RWPE2 (cell line): ENCODE measurements at regions not wholly inside any gene's neighbourhood (a gene's known extent, or its start where the extent isn't known, plus 50 kb on each side); places are given as distances from the start of the nearest gene placed in this dataset.
A peak's percentile ranks its signal among the peaks of the same experiment; 100 is the strongest.

Experiments
- ATAC-seq: fragments of 200-7000 bp; cut with Tn5 transposase; 3 replicates; pipeline ENCODE4 v1.9.1; 2021; ENCODE audit warnings: low read depth
- DNase-seq: peaks from one replicate; pipeline ENCODE4 v3.0.0-alpha.2; 2020; ENCODE audit warnings: low spot score
- H3K27ac ChIP-seq: fragments of 450-650 bp; 2 replicates; pipeline ENCODE4 v1.5.1; 2017; ENCODE audit warnings: mild to moderate bottlenecking; ENCODE audit not compliant: poor library complexity, severe bottlenecking
- H3K27me3 ChIP-seq: fragments of 250-450 bp; sonication (Bioruptor Pico); 2 replicates; pipeline ENCODE4 v1.5.1; 2021; ENCODE audit warnings: mild to moderate bottlenecking, moderate library complexity; ENCODE audit not compliant: insufficient read depth, poor library complexity, severe bottlenecking
- H3K36me3 ChIP-seq: fragments of 250-450 bp; sonication (Bioruptor Pico); 2 replicates; pipeline ENCODE4 v1.5.1; 2020; ENCODE audit warnings: low read depth, mild to moderate bottlenecking, moderate library complexity
- H3K4me1 ChIP-seq: fragments of 250-450 bp; sonication (Bioruptor Pico); 2 replicates; pipeline ENCODE4 v1.5.1; 2021; ENCODE audit warnings: mild to moderate bottlenecking, moderate library complexity; ENCODE audit not compliant: insufficient read depth, poor library complexity, severe bottlenecking
- H3K4me3 ChIP-seq: fragments of 250-450 bp; sonication (Bioruptor Pico); 2 replicates; pipeline ENCODE4 v1.5.1; 2021; ENCODE audit warnings: mild to moderate bottlenecking, moderate library complexity; ENCODE audit not compliant: severe bottlenecking
- H3K9me3 ChIP-seq: fragments of 250-450 bp; sonication (Bioruptor Pico); 2 replicates; pipeline ENCODE4 v1.5.1; 2021; ENCODE audit warnings: mild to moderate bottlenecking, moderate library complexity; ENCODE audit not compliant: severe bottlenecking
- TF ChIP-seq, protein P1 (sequence below): fragments of 450-650 bp; IDR thresholded peaks from one replicate; pipeline ENCODE4 v1.5.1; 2017; ENCODE audit warnings: mild to moderate bottlenecking, moderate library complexity; ENCODE audit not compliant: poor library complexity, severe bottlenecking

DNA sequence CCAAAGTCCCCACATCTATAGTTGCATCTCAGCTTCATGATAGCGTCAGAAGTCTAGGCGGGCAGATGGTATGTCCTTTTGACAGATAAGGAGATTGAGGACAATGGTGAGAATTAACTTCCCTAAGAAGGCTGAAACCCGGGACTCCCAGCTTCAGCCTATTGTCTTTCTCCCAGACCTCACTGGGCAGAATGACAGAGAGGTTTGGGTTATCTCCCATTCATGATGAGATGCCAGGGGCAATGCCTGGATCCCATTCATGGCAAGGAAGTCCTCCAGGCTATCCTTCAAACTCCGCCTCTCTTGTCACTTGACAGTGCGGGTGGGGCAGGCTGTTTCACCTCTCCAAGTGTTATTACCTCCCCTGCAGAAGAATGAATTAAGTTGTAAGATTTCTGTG lies 100.3 kb downstream of the IRX5 start:
- TF ChIP-seq, protein P1, sequence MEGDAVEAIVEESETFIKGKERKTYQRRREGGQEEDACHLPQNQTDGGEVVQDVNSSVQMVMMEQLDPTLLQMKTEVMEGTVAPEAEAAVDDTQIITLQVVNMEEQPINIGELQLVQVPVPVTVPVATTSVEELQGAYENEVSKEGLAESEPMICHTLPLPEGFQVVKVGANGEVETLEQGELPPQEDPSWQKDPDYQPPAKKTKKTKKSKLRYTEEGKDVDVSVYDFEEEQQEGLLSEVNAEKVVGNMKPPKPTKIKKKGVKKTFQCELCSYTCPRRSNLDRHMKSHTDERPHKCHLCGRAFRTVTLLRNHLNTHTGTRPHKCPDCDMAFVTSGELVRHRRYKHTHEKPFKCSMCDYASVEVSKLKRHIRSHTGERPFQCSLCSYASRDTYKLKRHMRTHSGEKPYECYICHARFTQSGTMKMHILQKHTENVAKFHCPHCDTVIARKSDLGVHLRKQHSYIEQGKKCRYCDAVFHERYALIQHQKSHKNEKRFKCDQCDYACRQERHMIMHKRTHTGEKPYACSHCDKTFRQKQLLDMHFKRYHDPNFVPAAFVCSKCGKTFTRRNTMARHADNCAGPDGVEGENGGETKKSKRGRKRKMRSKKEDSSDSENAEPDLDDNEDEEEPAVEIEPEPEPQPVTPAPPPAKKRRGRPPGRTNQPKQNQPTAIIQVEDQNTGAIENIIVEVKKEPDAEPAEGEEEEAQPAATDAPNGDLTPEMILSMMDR, result no peak
- H3K9me3 ChIP-seq, result no peaks in the 10 kb centered on the region
- H3K4me3 ChIP-seq, result no peak overlapping the region
- DNase-seq (no peak), ATAC-seq (no peak)
- no peaks in the 10 kb centered on the region for H3K4me1 ChIP-seq
- H3K27me3 ChIP-seq, result peaks cover 4% of the 10 kb centered on the region
- no peak overlapping the region for H3K27ac ChIP-seq
- H3K36me3 ChIP-seq, result no peaks in the 10 kb centered on the region

DNA sequence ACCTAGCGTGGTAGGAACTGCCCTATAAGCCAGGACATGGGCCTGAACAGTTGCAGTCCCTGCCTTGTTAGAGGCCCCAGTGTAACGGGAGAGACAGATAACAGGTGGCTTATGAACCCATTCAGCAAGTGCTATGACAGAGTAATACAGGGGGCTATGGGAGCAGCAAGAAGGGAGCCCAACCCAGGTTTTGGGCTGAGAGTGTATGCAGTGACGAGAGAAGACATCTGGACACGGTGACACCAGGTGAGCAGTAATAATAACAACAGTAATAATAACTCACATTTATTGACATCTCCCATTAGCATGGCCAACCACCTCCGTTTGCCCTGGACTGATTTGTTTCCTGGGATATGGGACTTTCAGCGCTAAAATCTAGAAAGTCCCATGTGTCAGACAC lies 100.8 kb downstream of the IRX5 start:
- DNase-seq, result no peak
- H3K27me3 ChIP-seq, result peaks cover 4% of the 10 kb centered on the region
- ATAC-seq, result no peak
- no peak overlapping the region for H3K27ac ChIP-seq
- H3K4me3 ChIP-seq, result no peak overlapping the region
- H3K36me3 ChIP-seq, result no peaks in the 10 kb centered on the region
- no peaks in the 10 kb centered on the region for H3K9me3 ChIP-seq
- H3K4me1 ChIP-seq, result no peaks in the 10 kb centered on the region
- TF ChIP-seq, protein P1, result no peak

DNA sequence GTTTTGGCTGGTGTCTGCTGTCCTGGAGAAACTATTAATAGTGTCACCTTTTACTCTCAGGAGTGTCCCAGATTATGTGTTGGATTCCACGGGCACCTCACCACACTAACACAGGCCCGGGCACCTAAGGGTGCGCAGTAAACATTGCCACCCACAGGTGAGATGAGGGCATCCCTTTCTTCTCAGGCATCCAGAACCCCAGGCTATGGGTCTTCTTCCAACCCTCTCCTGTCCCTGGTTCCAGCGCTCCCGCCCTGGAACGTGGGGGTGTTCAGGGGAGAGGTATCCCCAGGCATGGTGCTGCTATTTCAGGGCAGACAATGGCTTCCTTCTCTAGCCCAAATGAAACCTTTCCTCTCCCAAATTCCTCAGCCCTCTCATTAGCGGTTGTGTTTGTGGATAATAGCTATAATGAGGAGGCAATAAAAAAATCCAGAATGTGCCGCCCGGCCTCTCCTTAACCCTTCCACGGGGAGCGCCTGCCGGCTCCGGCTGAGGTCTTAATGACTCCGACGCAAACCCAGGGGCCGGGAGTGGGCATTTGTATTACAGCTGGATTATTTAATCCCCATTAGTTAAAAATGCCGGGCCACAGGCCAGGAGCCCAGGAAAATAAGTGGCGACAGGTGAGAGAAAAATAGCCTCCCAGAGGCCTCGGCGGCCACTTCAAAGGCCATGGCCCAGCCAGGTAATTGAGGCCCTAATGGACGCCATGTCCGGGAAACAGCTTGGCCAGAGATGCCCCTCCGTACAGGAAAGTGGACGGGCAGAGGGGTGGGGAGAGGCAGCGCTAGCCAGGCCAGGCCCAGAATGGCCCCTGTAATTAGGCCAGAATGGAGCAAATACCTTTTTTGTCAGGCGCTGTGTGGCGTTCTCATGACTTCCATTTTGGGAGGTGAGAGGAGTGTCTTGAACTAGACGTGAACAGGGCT lies 102.8 kb downstream of the IRX5 start:
- Histone ChIP-seq H3K27ac (no peak overlapping the region), H3K36me3 (no peaks in the 10 kb centered on the region), H3K4me1 (no peaks in the 10 kb centered on the region), H3K4me3 (no peak overlapping the region), H3K9me3 (no peaks in the 10 kb centered on the region), H3K27me3 (peaks cover 4% of the 10 kb centered on the region)
- no peak for DNase-seq
- ATAC-seq, result no peak
- TF ChIP-seq, protein P1, result no peak

DNA sequence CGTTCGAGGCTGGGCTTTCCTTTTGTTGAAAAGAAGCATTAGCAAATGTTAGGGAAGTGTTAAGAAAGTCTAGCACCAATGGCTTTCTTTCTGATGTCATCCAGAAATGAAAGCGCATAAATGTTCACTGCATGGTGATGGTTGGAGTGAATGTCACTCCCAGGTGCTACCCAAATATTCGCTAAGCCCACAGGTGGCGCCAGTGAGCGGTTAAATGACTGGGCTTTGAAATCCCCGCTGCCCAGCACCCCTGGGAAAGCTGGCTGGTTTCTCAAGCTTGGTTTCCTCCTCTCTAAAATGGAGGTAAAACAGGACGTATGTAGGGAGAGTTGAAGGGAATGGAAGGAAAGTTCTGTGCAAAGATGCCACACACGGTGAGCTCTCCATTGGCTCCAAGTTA lies 104.4 kb downstream of the IRX5 start:
- no peaks in the 10 kb centered on the region for H3K27me3 ChIP-seq
- no peak overlapping the region for H3K4me3 ChIP-seq
- DNase-seq (no peak), ATAC-seq (no peak)
- TF ChIP-seq, protein P1, result peak; percentile 45
- peaks cover 11% of the 10 kb centered on the region for H3K4me1 ChIP-seq
- no peaks in the 10 kb centered on the region for H3K9me3 ChIP-seq
- no peak overlapping the region for H3K27ac ChIP-seq
- H3K36me3 ChIP-seq, result no peaks in the 10 kb centered on the region

DNA sequence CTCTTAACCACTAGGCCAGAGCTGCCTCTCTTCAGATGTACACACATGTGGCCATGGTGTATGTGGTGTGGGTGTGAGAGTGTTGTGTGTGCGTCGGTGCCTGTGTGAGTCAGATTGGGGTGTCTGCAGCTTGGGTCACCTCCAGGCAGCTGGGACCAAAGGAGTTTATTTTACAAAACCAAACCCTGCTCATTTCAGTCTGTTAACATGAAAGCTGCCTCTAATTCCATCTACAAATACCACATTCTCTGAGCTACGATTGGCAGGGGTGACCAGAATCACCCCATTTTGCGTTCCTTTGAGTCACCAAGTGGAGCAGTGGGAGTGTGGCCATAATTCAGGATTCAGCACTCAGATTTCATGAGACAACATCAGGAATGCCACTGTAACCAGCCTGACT lies 105.3 kb downstream of the IRX5 start:
- Histone ChIP-seq H3K27me3 (no peaks in the 10 kb centered on the region), H3K9me3 (no peaks in the 10 kb centered on the region), H3K36me3 (no peaks in the 10 kb centered on the region), H3K4me1 (peaks cover 11% of the 10 kb centered on the region), H3K27ac (no peak overlapping the region), H3K4me3 (no peak overlapping the region)
- no peak for ATAC-seq
- no peak for DNase-seq
- TF ChIP-seq, protein P1, result no peak
